Tibial nerve (tissue), 4 donors: ENCODE measurements at regions not wholly inside any gene's neighbourhood (a gene's known extent, or its start where the extent isn't known, plus 50 kb on each side); places are given as distances from the start of the nearest gene placed in this dataset.

Experiments used
- EP300 ChIP-seq, 2 donors: sonication (generic); formaldehyde crosslinking; IDR thresholded peaks; one replicate each; pipeline ENCODE4 v1.6.1; 2017; ENCODE audit warnings: antibody characterized with exemption in 2 of 2, mild to moderate bottlenecking in 1 of 2
- POLR2A ChIP-seq, 2 donors: fragments of 450-650 bp; IDR thresholded peaks; one replicate each; pipeline ENCODE4 v1.6.1; 2017; ENCODE audit warnings: antibody characterized with exemption in 2 of 2, mild to moderate bottlenecking in 2 of 2, moderate library complexity in 2 of 2
- TF ChIP-seq, protein P1 (sequence below), 5 experiments: fragments of 200-600 bp in 3 of 5; fragments of 450-650 bp in 2 of 5; sonication (generic) in 3 of 5; IDR thresholded peaks; one replicate each; pipeline ENCODE4 v1.5.1; 2016 to 2019; ENCODE audit warnings: antibody characterized with exemption in 5 of 5, mild to moderate bottlenecking in 3 of 5, moderate library complexity in 2 of 5

DNA sequence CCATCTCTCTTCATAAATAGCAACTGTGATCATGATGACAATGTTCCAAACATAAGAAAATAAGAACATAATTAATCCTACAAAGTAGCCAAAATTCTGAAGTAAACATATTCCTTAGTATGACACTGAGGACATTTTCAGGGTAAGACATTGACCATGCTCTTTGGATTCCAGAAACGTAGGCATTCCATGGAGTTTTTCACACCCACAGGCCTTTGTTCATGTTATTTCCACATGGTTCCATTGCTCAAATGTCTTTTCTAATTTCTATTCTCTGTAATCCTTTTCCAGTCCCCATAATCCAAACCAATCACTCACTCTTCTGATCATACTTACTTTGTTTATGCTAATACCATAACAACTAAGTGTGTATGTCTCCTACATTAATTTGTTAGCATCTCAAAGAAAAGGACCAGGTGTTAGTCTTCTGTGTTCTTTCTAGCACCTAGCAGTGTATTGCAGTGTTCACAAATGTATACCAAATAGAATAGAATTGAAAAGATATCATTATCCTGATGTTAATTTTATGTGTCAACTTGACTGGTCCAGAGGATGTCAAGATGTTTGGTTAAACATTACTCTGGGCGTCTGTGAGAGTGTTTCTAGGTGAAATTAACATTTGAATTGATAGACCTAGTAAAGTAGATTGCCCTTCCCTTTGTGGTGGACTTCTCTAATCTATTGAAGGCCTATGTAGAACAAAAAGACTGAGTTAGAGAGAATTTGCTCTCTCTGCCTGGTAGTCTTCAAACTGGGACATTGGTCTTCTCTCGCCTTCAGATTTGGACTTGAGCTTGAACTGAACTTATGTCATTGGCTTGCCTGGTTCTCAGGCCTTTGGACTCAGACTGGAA is 516.6 kb downstream of the PTPRC start:
- TF ChIP-seq, protein P1, sequence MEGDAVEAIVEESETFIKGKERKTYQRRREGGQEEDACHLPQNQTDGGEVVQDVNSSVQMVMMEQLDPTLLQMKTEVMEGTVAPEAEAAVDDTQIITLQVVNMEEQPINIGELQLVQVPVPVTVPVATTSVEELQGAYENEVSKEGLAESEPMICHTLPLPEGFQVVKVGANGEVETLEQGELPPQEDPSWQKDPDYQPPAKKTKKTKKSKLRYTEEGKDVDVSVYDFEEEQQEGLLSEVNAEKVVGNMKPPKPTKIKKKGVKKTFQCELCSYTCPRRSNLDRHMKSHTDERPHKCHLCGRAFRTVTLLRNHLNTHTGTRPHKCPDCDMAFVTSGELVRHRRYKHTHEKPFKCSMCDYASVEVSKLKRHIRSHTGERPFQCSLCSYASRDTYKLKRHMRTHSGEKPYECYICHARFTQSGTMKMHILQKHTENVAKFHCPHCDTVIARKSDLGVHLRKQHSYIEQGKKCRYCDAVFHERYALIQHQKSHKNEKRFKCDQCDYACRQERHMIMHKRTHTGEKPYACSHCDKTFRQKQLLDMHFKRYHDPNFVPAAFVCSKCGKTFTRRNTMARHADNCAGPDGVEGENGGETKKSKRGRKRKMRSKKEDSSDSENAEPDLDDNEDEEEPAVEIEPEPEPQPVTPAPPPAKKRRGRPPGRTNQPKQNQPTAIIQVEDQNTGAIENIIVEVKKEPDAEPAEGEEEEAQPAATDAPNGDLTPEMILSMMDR (IDR thresholded peaks at IDR 0.05) = no peak
- TF ChIP-seq POLR2A (IDR thresholded peaks at IDR 0.05) (no peak), EP300 (IDR thresholded peaks at IDR 0.05) (no peak)
